COLO829 (cell line): ENCODE measurements at regions not wholly inside any gene's neighbourhood (a gene's known extent, or its start where the extent isn't known, plus 50 kb on each side); places are given as distances from the start of the nearest gene placed in this dataset.
A peak's percentile ranks its signal among the peaks of the same experiment; 100 is the strongest.

Experiments used
- DNase-seq: peaks from one replicate; pipeline ENCODE4 v3.0.0; 2012; ENCODE audit warnings: low spot score

- no peak for DNase-seq
Measured at GRCh38 chr1:106568201-106568974, 488.1 kb upstream of the PRMT6 start.

- DNase-seq: no peak
Measured at GRCh38 chr1:106571109-106571508, 485.4 kb upstream of the PRMT6 start.

GRCh38 chr1:106584107-106584506, 472.4 kb upstream of the PRMT6 start:
- DNase-seq: no peak

DNA sequence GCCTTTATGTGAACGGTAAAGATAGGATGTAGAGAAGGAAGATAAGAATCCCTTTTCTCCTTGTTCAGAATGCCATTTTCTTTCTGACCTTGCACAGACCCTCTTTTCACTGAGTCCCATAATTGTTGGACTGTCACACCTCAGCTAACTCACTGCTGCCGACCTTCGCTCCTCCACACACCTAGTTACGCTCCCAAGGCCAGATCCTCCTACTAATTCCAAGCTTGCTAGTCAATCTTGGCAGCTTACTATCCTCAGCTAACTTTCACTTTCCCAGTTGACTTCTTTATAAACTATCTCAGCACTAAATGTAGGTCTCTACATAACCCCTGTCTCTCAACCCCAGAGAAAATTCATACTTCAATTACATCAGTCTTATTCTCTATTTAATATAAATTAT, 471.8 kb upstream of the PRMT6 start:
- DNase-seq: no peak

DNA sequence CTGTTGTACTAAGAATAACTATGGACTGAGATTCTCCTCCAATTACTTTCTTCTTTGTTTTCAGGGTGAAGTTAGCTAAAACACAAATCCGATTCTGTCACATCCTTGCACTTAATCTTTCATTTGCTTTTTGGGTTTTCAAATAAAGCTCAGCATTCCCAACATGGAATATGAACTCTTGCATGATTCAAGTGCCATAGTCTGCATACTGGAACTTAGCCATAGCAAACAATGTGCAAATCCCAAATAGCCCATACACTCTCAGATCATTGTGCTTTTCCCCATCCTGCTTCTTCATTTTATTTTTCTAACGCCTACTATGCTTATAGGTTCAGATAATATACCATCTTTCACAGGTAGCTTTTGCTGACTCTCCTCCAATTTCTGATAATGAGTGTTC, 455.8 kb upstream of the PRMT6 start:
- no peak for DNase-seq

DNA sequence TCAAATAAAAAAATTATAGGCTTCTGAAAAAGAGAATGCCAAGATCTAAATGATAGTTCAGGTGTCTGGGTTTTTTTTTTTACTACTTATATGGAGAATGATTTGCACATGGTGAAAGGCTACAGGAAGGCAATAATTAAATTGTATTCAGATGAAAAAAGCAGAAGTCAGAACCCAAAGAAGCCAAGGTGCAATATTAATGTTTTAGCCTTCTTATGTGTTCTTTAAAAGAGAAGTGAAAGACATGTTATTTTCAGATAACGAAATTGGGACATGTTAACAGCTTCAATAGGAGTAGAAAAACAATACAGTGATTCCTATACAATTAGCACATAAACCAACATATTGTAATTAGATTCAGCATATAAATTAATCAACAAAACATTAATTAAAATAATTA, 452.9 kb upstream of the PRMT6 start:
- DNase-seq: no peak

DNA sequence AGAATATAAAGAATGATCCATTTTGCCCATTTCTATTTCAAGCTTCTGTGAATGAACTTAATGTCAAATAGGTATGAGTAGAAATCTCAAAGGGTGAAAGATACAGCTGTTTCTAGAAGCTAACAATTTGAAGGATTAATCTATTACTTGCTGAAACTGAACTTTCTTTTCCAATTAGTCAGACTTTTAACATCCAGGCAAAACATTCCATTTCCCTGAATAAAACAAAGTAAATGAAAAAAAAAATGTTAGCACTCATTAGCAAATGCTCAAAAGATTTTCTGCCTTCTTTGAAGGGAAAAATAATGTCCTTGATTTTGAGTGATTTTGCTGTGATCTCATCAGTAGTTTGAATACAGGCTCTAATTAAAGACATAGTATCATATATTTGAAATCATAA, 447.6 kb upstream of the PRMT6 start:
- DNase-seq: no peak

GRCh38 chr1:106613068-106613467, 443.4 kb upstream of the PRMT6 start:
- DNase-seq: peak; percentile 0

DNA sequence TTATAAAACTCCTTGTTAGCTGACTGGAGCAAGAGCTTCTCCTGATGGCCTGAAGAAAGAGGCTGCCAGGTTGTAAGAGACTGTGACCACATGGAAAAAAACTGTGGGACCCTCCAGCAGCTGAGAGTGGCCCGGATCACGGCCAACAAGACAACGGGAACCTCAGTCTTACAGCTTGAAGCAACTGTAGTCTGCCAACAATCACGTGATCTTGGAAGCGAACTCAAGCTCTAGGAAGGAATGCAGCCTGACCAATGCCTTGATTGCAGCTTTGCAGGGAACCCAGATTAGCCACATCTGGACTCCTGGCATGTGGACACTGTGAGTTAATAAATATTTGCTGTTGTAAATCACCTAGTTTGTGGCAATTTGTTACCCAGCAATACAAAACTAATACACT, 442.6 kb upstream of the PRMT6 start:
- DNase-seq: no peak

DNA sequence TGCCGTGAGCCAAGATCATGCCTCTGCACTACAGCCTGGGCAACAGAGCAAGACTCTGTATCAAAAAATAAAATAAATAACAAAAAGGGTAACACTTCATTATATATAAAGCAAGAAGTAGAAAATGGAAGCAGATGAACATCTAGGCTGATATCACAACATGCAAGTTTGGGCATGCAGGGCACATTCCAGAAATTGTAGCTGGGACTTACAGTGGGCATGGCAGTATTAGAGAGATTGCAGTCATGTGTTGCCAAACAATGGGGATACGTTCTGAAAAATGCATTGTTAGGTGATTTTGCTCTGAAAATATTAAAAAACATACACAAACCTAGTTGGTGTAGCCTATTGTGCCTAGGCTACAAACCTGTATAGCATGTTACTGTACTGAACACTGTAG, 441.0 kb upstream of the PRMT6 start:
- DNase-seq: no peak

GRCh38 chr1:106619080-106619826, 437.2 kb upstream of the PRMT6 start:
- DNase-seq: no peak

DNA sequence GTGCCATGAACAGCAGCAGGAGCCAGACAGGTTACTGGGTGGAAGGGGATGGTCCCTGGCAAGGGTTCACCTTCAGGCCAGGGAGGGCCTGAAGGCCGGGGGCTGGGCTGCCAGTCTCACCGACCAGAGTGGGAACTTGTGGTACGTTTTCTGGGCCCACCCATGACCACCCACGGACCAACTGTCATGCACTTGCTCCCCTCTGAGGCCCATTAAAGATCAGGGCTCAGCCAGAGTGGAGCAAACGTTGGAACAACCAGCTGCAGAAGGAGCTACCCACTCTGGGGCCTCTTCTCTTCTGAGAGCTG, 436.7 kb upstream of the PRMT6 start:
- no peak for DNase-seq

- no peak for DNase-seq
Measured at GRCh38 chr1:106620521-106620954, 435.9 kb upstream of the PRMT6 start.

DNA sequence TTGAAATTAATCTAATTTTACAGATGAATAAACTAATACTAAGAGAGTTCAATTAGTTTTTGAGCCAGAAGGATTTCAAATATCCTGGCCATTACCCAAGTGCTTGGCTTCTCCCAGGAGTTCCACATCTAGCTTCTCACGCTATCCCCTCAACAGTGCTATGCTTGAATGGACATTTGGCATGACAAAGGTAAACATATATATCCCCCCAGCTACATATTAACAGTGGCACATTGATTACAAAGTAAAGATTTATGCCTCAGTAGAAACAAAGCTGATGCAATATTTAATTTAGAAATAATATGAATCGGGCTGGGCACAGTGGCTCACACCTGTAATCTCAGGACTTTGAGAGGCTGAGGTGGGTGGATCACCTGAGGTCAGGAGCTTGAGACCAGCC, 434.6 kb upstream of the PRMT6 start:
- no peak for DNase-seq

- DNase-seq: no peak
Measured at GRCh38 chr1:106637566-106637965, 418.9 kb upstream of the PRMT6 start.

- DNase-seq: no peak
Measured at GRCh38 chr1:106646261-106646784, 410.2 kb upstream of the PRMT6 start.

DNA sequence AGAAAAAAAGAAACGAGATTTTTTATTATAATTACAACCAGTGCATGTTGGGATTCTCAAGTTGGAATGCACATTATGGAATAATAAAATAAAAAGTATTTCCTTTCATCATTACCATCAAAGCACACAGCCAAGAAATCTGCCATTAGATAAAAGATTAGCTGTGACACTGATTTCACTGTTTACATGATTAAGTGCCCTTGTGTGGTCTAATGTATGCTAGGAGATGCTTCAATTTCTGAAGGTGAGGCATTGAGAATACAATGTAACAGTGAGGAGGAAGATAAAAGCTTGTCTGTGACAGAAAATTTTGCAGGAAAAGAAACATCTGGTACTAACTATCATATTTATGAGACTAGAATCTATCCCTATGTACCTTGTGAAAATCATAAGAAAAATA, 409.7 kb upstream of the PRMT6 start:
- DNase-seq: no peak

DNA sequence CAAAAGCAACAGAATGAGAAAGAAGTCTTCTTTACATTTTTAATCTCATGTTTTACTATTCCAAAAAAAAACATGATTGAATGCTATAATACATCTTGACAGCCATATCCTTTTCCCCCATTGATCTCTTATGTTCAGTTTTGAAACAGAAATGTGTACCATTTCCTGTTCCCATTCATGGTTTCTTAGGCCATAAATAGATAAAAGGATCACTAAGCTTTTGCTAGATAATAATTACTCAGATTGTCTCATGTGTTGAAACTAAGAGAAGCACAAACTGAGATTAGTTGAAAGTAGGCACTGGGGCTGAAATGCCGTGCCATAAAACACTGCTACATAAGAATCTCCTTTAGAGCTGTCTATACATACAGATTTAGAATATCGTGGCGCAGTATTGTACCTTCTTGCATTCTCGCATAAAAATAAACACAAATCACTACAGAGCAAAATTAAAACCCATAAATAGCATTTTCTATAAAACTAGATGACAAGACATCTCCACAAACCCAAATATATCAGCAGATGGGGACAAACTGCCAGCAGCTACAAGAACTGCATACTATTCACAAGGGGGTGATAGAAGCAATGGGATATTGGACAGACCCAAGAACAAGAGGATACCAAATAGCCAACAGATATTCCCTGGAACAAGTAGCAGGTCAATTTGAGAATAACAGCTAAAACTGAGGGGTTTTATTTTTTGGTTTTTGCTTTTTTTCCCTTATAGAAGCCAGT, 405.3 kb upstream of the PRMT6 start:
- no peak for DNase-seq

DNA sequence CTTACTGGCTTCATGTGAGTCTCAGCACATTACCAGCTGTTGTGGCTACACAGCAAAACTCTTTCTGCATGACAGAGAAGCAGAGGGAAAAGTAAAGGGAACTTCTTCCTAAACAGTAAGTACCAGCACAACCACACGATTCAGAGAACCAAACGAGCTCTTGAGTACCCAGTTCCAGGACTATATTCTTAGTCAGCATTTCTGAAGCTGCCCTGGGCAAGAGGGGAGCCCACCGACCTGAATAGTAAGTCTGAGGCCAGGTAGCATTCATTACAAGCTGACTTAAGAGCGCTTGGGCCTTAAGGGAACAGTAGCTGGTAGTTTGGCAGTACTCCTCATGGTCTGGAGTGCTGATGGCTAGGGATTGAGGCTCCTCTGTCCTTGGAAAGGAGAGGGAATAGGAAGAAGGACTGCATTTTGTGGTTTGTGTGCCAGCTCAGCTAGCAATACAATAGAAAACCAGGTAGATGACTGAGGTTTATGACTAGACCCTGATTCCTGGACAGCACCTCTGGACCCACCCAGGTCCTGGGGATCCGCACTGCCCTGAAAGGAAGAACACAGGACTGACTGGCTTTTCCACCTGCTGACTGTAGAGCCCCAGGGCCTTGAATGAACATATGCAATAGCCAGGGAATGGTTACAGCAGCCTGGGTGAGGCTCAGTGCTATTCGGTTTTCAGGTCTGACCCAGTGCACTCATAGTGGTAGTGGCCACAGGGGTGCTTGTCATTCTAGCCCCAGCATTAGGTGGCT, 396.8 kb upstream of the PRMT6 start:
- DNase-seq: no peak

DNA sequence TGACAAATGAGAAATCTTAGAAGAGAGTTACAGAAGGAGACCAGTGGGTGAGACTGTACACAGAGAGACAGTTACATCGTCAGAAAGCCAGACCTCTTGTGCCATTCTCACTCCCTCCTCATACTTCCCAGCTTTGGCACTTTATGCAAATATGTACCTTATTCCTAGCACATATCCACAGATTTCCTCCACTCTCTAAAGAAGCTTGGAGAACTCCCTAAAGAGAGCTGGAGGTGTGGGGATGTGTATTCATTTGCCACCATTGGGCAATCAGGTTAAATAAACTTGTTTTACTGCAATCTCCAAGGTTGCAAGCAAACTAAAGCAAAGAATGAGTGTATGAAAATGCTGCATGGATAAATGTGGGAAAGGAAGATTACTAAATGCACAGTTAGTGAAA, 380.9 kb upstream of the PRMT6 start:
- no peak for DNase-seq

GRCh38 chr1:106676021-106676420, 380.5 kb upstream of the PRMT6 start:
- DNase-seq: no peak

DNA sequence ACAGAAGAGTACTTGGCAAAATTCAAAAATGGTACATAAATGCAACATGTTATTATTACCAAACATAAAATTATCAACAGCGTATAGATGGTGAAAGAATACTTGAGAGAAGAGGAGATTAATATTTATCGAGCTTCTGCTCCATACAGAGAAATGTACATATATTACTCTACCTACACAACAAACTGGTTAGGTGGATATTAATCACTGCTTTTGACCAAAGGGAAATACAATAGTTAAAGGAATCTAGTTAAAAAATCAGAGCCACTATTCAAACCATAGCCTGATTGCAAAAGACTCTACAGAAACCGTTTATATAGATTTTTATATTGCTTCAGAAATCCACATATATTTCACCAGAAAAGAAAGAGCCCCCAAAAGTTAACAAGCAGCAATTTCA, 379.3 kb upstream of the PRMT6 start:
- DNase-seq: no peak
